Activated naive CD8-positive, alpha-beta T cell treated with anti-CD3 and anti-CD28 coated beads, Interleukin-2, amount 50 U/mL, for 24 hours (primary cell): ENCODE measurements at regions not wholly inside any gene's neighbourhood (a gene's known extent, or its start where the extent isn't known, plus 50 kb on each side); places are given as distances from the start of the nearest gene placed in this dataset.

Experiments
- ATAC-seq: fragments of 150-1000 bp; cut with Tn5 transposase; one replicate; pipeline ENCODE4 v1.10.0; 2021
- DNase-seq: peaks from one replicate; pipeline ENCODE4 v3.0.0; 2021
- H3K27ac Mint-ChIP-seq: one replicate; pipeline ENCODE4 v1.8.0; 2021; ENCODE audit warnings: mild to moderate bottlenecking, mixed read lengths
- H3K27me3 Mint-ChIP-seq: one replicate; pipeline ENCODE4 v1.8.0; 2021; ENCODE audit warnings: mixed read lengths
- H3K36me3 Mint-ChIP-seq: one replicate; pipeline ENCODE4 v1.8.0; 2021; ENCODE audit warnings: low read depth, mixed read lengths
- H3K4me1 Mint-ChIP-seq: one replicate; pipeline ENCODE4 v1.8.0; 2021; ENCODE audit warnings: mixed read lengths
- H3K4me3 Mint-ChIP-seq: one replicate; pipeline ENCODE4 v1.8.0; 2021; ENCODE audit warnings: mild to moderate bottlenecking, moderate library complexity, mixed read lengths
- H3K9me3 Mint-ChIP-seq: one replicate; pipeline ENCODE4 v1.8.0; 2021; ENCODE audit warnings: mixed read lengths

GRCh38 chr14:98498019-98498885 lies 773.7 kb downstream of the BCL11B start:
- no peak overlapping the region for H3K4me3 Mint-ChIP-seq

GRCh38 chr14:98501335-98501734 lies 770.7 kb downstream of the BCL11B start:
- Mint-ChIP-seq H3K4me1 (no peaks in the 10 kb centered on the region), H3K27ac (no peak overlapping the region), H3K4me3 (no peak overlapping the region), H3K36me3 (no peaks in the 10 kb centered on the region), H3K27me3 (no peaks in the 10 kb centered on the region), H3K9me3 (no peaks in the 10 kb centered on the region)
- DNase-seq (no peak), ATAC-seq (no peak)

More at GRCh38 chr14:98498019-98498885, 773.7 kb downstream of the BCL11B start:
- no peaks in the 10 kb centered on the region for H3K27me3 Mint-ChIP-seq
- no peak overlapping the region for H3K27ac Mint-ChIP-seq
- DNase-seq (no peak), ATAC-seq (no peak)
- H3K9me3 Mint-ChIP-seq: no peaks in the 10 kb centered on the region
- H3K4me1 Mint-ChIP-seq: peaks cover 5% of the 10 kb centered on the region
- no peaks in the 10 kb centered on the region for H3K36me3 Mint-ChIP-seq

GRCh38 chr14:98501836-98502235 lies 770.2 kb downstream of the BCL11B start:
- no peaks in the 10 kb centered on the region for H3K27me3 Mint-ChIP-seq
- no peaks in the 10 kb centered on the region for H3K36me3 Mint-ChIP-seq
- ATAC-seq (no peak), DNase-seq (no peak)
- H3K4me1 Mint-ChIP-seq: no peaks in the 10 kb centered on the region
- no peak overlapping the region for H3K27ac Mint-ChIP-seq
- H3K9me3 Mint-ChIP-seq: no peaks in the 10 kb centered on the region
- no peak overlapping the region for H3K4me3 Mint-ChIP-seq

GRCh38 chr14:98503086-98503815 lies 768.7 kb downstream of the BCL11B start:
- no peak for ATAC-seq
- no peak for DNase-seq
- Mint-ChIP-seq H3K27ac (no peak overlapping the region), H3K36me3 (no peaks in the 10 kb centered on the region), H3K4me3 (no peak overlapping the region), H3K27me3 (no peaks in the 10 kb centered on the region), H3K4me1 (no peaks in the 10 kb centered on the region), H3K9me3 (no peaks in the 10 kb centered on the region)

- Mint-ChIP-seq H3K27me3 (no peaks in the 10 kb centered on the region), H3K4me1 (peaks cover 9% of the 10 kb centered on the region), H3K4me3 (no peak overlapping the region), H3K36me3 (peaks cover 3% of the 10 kb centered on the region), H3K9me3 (peaks cover 11% of the 10 kb centered on the region), H3K27ac (no peak overlapping the region)
- ATAC-seq (no peak), DNase-seq (no peak)
Observed at GRCh38 chr14:98507264-98507663, 764.7 kb downstream of the BCL11B start.

- no peak overlapping the region for H3K27ac Mint-ChIP-seq
- ATAC-seq (no peak), DNase-seq (no peak)
- peaks cover 3% of the 10 kb centered on the region for H3K36me3 Mint-ChIP-seq
- no peak overlapping the region for H3K4me3 Mint-ChIP-seq
- peaks cover 26% of the 10 kb centered on the region for H3K4me1 Mint-ChIP-seq
- H3K9me3 Mint-ChIP-seq: peaks cover 11% of the 10 kb centered on the region
- no peaks in the 10 kb centered on the region for H3K27me3 Mint-ChIP-seq
Observed at GRCh38 chr14:98510392-98510791, 761.6 kb downstream of the BCL11B start.

- Mint-ChIP-seq H3K27me3 (no peaks in the 10 kb centered on the region), H3K4me1 (peaks cover 26% of the 10 kb centered on the region), H3K36me3 (peaks cover 3% of the 10 kb centered on the region), H3K4me3 (peak overlapping the region; percentile 27), H3K27ac (peak overlapping the region; percentile 33), H3K9me3 (peaks cover 11% of the 10 kb centered on the region)
- ATAC-seq: peak; percentile 36
- DNase-seq: no peak
Observed at GRCh38 chr14:98512501-98513251, 759.3 kb downstream of the BCL11B start.

- Mint-ChIP-seq H3K27me3 (no peaks in the 10 kb centered on the region), H3K9me3 (peaks cover 11% of the 10 kb centered on the region), H3K36me3 (peaks cover 3% of the 10 kb centered on the region), H3K4me3 (no peak overlapping the region), H3K27ac (no peak overlapping the region), H3K4me1 (peaks cover 26% of the 10 kb centered on the region)
- DNase-seq (no peak), ATAC-seq (no peak)
Observed at GRCh38 chr14:98513558-98513957, 758.4 kb downstream of the BCL11B start.

- Mint-ChIP-seq H3K27me3 (no peaks in the 10 kb centered on the region), H3K36me3 (peaks cover 3% of the 10 kb centered on the region), H3K27ac (no peak overlapping the region), H3K9me3 (peaks cover 11% of the 10 kb centered on the region), H3K4me3 (no peak overlapping the region), H3K4me1 (peaks cover 26% of the 10 kb centered on the region)
- DNase-seq (no peak), ATAC-seq (no peak)
Observed at GRCh38 chr14:98514016-98514415, 758.0 kb downstream of the BCL11B start.

- no peak overlapping the region for H3K4me3 Mint-ChIP-seq
- H3K36me3 Mint-ChIP-seq: peaks cover 2% of the 10 kb centered on the region
- no peak overlapping the region for H3K27ac Mint-ChIP-seq
- DNase-seq (no peak), ATAC-seq (no peak)
- H3K9me3 Mint-ChIP-seq: peaks cover 14% of the 10 kb centered on the region
- peaks cover 4% of the 10 kb centered on the region for H3K4me1 Mint-ChIP-seq
- H3K27me3 Mint-ChIP-seq: no peaks in the 10 kb centered on the region
Observed at GRCh38 chr14:98536256-98536655, 735.7 kb downstream of the BCL11B start.

GRCh38 chr14:98542316-98542715 lies 729.7 kb downstream of the BCL11B start:
- H3K27me3 Mint-ChIP-seq: no peaks in the 10 kb centered on the region
- no peaks in the 10 kb centered on the region for H3K36me3 Mint-ChIP-seq
- H3K27ac Mint-ChIP-seq: no peak overlapping the region

GRCh38 chr14:98543074-98543473 lies 728.9 kb downstream of the BCL11B start:
- peaks cover 4% of the 10 kb centered on the region for H3K4me1 Mint-ChIP-seq
- no peaks in the 10 kb centered on the region for H3K27me3 Mint-ChIP-seq
- peaks cover 7% of the 10 kb centered on the region for H3K9me3 Mint-ChIP-seq
- H3K4me3 Mint-ChIP-seq: no peak overlapping the region
- H3K27ac Mint-ChIP-seq: no peak overlapping the region
- no peaks in the 10 kb centered on the region for H3K36me3 Mint-ChIP-seq
- DNase-seq (no peak), ATAC-seq (no peak)

More at GRCh38 chr14:98542316-98542715, 729.7 kb downstream of the BCL11B start:
- DNase-seq: no peak
- Mint-ChIP-seq H3K4me1 (no peaks in the 10 kb centered on the region), H3K9me3 (peaks cover 7% of the 10 kb centered on the region), H3K4me3 (no peak overlapping the region)
- no peak for ATAC-seq

- Mint-ChIP-seq H3K36me3 (peaks cover 3% of the 10 kb centered on the region), H3K4me1 (peaks cover 14% of the 10 kb centered on the region), H3K4me3 (no peak overlapping the region), H3K27ac (no peak overlapping the region), H3K9me3 (peaks cover 3% of the 10 kb centered on the region), H3K27me3 (no peaks in the 10 kb centered on the region)
- ATAC-seq: no peak
- DNase-seq: no peak
Observed at GRCh38 chr14:98544174-98544573, 727.8 kb downstream of the BCL11B start.

- ATAC-seq (no peak), DNase-seq (no peak)
- H3K4me1 Mint-ChIP-seq: peaks cover 15% of the 10 kb centered on the region
- H3K27ac Mint-ChIP-seq: no peak overlapping the region
- no peaks in the 10 kb centered on the region for H3K27me3 Mint-ChIP-seq
- H3K9me3 Mint-ChIP-seq: peaks cover 3% of the 10 kb centered on the region
- H3K4me3 Mint-ChIP-seq: no peak overlapping the region
- peaks cover 3% of the 10 kb centered on the region for H3K36me3 Mint-ChIP-seq
Observed at GRCh38 chr14:98545181-98545580, 726.8 kb downstream of the BCL11B start.
